ENCODE measurements at regions not wholly inside any gene's neighbourhood (a gene's known extent, or its start where the extent isn't known, plus 50 kb on each side); places are given as distances from the start of the nearest gene placed in this dataset.

DNA sequence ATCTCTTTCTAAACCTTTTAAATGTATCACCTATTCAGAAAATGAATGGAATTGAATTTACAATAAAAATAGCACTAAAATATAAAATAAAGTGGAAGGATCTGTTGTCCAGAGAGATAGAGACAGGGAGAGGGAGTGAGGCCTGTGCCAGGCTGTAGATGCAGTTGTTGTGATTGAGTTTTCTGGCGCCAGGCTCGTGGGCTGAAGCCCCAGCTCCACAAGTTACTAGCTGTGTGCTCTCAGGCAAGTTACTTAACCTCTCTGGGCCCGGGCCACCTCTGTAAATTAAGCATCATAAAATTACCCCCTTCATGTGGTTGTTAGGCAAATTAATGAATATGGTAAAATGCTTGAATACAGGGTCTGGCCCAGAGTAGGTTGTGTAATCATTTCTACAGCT lies 52.3 kb upstream of the USP29 start:
- TF ChIP-seq CTCF (conservative IDR thresholded peaks at IDR 0.05 in 1 of 2, IDR thresholded peaks at IDR 0.05 in 1 of 2; ENCODE audit: extremely low read depth in 1 of 2, insufficient read depth in 1 of 2, low read depth in 1 of 2, low read length in 2 of 2) (no peak), EZH2 (IDR thresholded peaks at IDR 0.05; ENCODE audit: borderline replicate concordance, low read length) (no peak)
